Lower leg skin (tissue), 3 donors: ENCODE measurements at regions not wholly inside any gene's neighbourhood (a gene's known extent, or its start where the extent isn't known, plus 50 kb on each side); places are given as distances from the start of the nearest gene placed in this dataset.

Experiments
- POLR2A ChIP-seq, 2 donors: fragments of 450-650 bp; IDR thresholded peaks; one replicate each; pipeline ENCODE4 v1.6.1; 2016 to 2017; ENCODE audit warnings: antibody characterized with exemption in 2 of 2, mild to moderate bottlenecking in 1 of 2, moderate library complexity in 1 of 2
- TF ChIP-seq, protein P1 (sequence below), 3 donors: fragments of 450-650 bp; IDR thresholded peaks; one replicate each; pipeline ENCODE4 v1.5.1; 2016; ENCODE audit warnings: antibody characterized with exemption in 3 of 3, mild to moderate bottlenecking in 3 of 3, moderate library complexity in 2 of 3

DNA sequence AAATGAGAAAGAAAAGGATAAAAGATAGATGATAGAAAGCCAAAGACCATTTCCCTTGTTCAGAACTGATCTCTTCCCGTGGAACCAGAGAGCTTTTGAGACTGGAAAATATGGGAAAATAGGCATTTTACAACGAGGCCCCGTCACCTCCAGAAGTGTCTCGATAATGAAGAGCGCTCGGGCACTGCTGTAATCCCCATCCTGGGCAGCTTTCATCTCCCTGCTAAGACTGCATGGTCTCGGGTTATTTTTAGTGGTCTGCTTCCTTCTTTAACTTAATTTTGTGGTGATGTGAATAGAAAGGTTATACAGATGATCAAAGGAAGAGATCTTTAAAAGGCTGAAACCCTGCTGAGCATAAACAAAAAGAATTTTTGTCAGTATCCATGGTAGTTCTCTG, 176.6 kb downstream of the METTL4 start:
- TF ChIP-seq, protein P1, sequence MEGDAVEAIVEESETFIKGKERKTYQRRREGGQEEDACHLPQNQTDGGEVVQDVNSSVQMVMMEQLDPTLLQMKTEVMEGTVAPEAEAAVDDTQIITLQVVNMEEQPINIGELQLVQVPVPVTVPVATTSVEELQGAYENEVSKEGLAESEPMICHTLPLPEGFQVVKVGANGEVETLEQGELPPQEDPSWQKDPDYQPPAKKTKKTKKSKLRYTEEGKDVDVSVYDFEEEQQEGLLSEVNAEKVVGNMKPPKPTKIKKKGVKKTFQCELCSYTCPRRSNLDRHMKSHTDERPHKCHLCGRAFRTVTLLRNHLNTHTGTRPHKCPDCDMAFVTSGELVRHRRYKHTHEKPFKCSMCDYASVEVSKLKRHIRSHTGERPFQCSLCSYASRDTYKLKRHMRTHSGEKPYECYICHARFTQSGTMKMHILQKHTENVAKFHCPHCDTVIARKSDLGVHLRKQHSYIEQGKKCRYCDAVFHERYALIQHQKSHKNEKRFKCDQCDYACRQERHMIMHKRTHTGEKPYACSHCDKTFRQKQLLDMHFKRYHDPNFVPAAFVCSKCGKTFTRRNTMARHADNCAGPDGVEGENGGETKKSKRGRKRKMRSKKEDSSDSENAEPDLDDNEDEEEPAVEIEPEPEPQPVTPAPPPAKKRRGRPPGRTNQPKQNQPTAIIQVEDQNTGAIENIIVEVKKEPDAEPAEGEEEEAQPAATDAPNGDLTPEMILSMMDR (IDR thresholded peaks at IDR 0.05), result no peak
- no peak for TF ChIP-seq POLR2A (IDR thresholded peaks at IDR 0.05)
